NCI-H460 (cell line): ENCODE measurements at regions not wholly inside any gene's neighbourhood (a gene's known extent, or its start where the extent isn't known, plus 50 kb on each side); places are given as distances from the start of the nearest gene placed in this dataset.

ENCODE experiments used
- DNase-seq: peaks from one replicate; pipeline ENCODE4 v3.0.0-alpha.2; 2016; ENCODE audit warnings: low read depth; ENCODE audit errors: extremely low read depth

GRCh38 chr14:65866886-65867285, 454.4 kb downstream of the FUT8 start:
- DNase-seq = no peak

GRCh38 chr14:65867333-65867732, 454.8 kb downstream of the FUT8 start:
- DNase-seq = no peak

GRCh38 chr14:65872536-65872935, 460.0 kb downstream of the FUT8 start:
- DNase-seq = no peak

- DNase-seq = no peak
These were observed 464.6 kb downstream of the FUT8 start for GRCh38 chr14:65877166-65877565.

GRCh38 chr14:65877624-65878023, 465.1 kb downstream of the FUT8 start:
- no peak for DNase-seq

- DNase-seq = no peak
These were observed 466.1 kb downstream of the FUT8 start for GRCh38 chr14:65878586-65878985.

- no peak for DNase-seq
These were observed 466.9 kb downstream of the FUT8 start for GRCh38 chr14:65879248-65880009.

- DNase-seq = no peak
These were observed 468.0 kb downstream of the FUT8 start for GRCh38 chr14:65880507-65880906.

- no peak for DNase-seq
These were observed 469.1 kb downstream of the FUT8 start for GRCh38 chr14:65881642-65882041.

- DNase-seq = no peak
These were observed 476.1 kb downstream of the FUT8 start for GRCh38 chr14:65888677-65889076.

- no peak for DNase-seq
These were observed 479.8 kb downstream of the FUT8 start for GRCh38 chr14:65892315-65892714.

GRCh38 chr14:65900164-65900563, 487.6 kb downstream of the FUT8 start:
- DNase-seq = no peak

- no peak for DNase-seq
These were observed 489.1 kb downstream of the FUT8 start for GRCh38 chr14:65901595-65901994.

- no peak for DNase-seq
These were observed 492.5 kb downstream of the FUT8 start for GRCh38 chr14:65904988-65905387.

- no peak for DNase-seq
These were observed 493.8 kb downstream of the FUT8 start for GRCh38 chr14:65906344-65906743.

- no peak for DNase-seq
These were observed 494.4 kb downstream of the FUT8 start for GRCh38 chr14:65906948-65907347.

- no peak for DNase-seq
These were observed 497.7 kb downstream of the FUT8 start for GRCh38 chr14:65910108-65910786.

GRCh38 chr14:65915125-65915524, 502.6 kb downstream of the FUT8 start:
- DNase-seq = no peak

- DNase-seq = no peak
These were observed 503.5 kb downstream of the FUT8 start for GRCh38 chr14:65916055-65916454.

GRCh38 chr14:65920996-65921395, 508.5 kb downstream of the FUT8 start:
- no peak for DNase-seq

- DNase-seq = no peak
These were observed 509.6 kb downstream of the FUT8 start for GRCh38 chr14:65922142-65922541.

- no peak for DNase-seq
These were observed 514.0 kb downstream of the FUT8 start for GRCh38 chr14:65926504-65926903.
